ENCODE measurements at regions not wholly inside any gene's neighbourhood (a gene's known extent, or its start where the extent isn't known, plus 50 kb on each side); places are given as distances from the start of the nearest gene placed in this dataset.

GRCh38 chrX:74138943-74139342 is 165.0 kb upstream of the ZCCHC13 start:
- TF ChIP-seq CTCF (IDR thresholded peaks at IDR 0.05) (no peak), POLR2A (IDR thresholded peaks at IDR 0.05) (no peak)

Measured in testis (tissue), 2 donors.